Adrenal gland (tissue), 5 donors: ENCODE measurements at regions not wholly inside any gene's neighbourhood (a gene's known extent, or its start where the extent isn't known, plus 50 kb on each side); places are given as distances from the start of the nearest gene placed in this dataset.

Experiments
- POLR2A ChIP-seq, 2 donors: fragments of 450-650 bp; IDR thresholded peaks; one replicate each; pipeline ENCODE4 v1.6.1; 2017; ENCODE audit warnings: antibody characterized with exemption in 2 of 2, mild to moderate bottlenecking in 2 of 2, moderate library complexity in 1 of 2
- TF ChIP-seq, protein P1 (sequence below), 6 experiments: fragments of 450-650 bp in 4 of 6; fragments of 200-600 bp in 2 of 6; sonication (generic) in 1 of 6; IDR thresholded peaks; 1 replicate in 5 of 6; 2 replicates in 1 of 6; pipeline versions ENCODE4 v1.5.1 to v1.8.0; 2016 to 2021; ENCODE audit warnings: antibody characterized with exemption in 6 of 6, mild to moderate bottlenecking in 2 of 6, moderate library complexity in 1 of 6
- donor health status: DM: no; HTN: no; CAD: no.

DNA sequence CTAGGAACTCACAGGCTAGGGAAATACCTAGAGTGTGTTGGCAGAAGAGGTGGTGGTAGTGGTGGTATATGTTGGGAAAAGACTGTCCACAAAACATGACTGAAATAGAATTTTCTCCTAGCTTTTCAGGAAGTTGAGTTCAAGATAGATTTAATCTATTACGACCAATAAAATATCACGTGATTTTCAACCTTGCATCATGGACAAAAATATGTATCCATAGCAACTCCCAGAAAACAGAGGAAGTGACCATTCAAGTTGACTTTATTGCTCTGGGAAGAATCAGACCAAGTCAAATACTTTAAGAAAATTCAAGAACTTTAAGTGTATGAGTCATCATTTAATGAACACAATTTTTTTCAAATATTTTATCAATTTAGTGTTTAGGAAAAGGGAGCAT lies 347.0 kb upstream of the ZNF385D start:
- TF ChIP-seq, protein P1, sequence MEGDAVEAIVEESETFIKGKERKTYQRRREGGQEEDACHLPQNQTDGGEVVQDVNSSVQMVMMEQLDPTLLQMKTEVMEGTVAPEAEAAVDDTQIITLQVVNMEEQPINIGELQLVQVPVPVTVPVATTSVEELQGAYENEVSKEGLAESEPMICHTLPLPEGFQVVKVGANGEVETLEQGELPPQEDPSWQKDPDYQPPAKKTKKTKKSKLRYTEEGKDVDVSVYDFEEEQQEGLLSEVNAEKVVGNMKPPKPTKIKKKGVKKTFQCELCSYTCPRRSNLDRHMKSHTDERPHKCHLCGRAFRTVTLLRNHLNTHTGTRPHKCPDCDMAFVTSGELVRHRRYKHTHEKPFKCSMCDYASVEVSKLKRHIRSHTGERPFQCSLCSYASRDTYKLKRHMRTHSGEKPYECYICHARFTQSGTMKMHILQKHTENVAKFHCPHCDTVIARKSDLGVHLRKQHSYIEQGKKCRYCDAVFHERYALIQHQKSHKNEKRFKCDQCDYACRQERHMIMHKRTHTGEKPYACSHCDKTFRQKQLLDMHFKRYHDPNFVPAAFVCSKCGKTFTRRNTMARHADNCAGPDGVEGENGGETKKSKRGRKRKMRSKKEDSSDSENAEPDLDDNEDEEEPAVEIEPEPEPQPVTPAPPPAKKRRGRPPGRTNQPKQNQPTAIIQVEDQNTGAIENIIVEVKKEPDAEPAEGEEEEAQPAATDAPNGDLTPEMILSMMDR (IDR thresholded peaks at IDR 0.05), result no peak
- TF ChIP-seq POLR2A (IDR thresholded peaks at IDR 0.05), result no peak
